ENCODE measurements at regions not wholly inside any gene's neighbourhood (a gene's known extent, or its start where the extent isn't known, plus 50 kb on each side); places are given as distances from the start of the nearest gene placed in this dataset.

DNA sequence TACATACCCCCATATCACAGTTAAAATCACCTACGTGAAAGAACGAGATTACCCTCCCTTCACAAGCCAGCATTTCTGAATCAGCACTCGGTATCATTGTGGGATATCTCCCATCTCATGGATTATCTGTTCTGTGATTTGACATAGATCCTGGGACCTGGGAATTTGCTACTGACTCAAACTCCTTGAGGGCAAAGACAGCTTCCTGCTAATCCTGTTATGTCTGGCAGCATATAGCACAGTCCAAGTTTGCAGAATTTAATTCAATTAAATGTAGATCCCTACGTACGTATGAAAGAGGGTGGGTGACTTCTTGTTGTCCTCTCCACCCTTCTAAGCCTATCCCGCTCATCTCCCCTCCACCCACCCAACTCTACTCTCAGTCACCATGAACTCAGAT, 476.5 kb downstream of the KLF5 start:
- H3K36me3 ChIP-seq (ENCODE audit: control insufficient read depth, insufficient read depth, low read length) = no peaks in the 10 kb centered on the region
- H3K9me3 ChIP-seq (ENCODE audit: control insufficient read depth, insufficient read depth, low read depth, low read length) = no peaks in the 10 kb centered on the region
- CTCF ChIA-PET = no interaction called here
- DNase-seq (ENCODE audit: low read depth, low spot score) (no peak), ATAC-seq (no peak)
- H3K4me3 ChIP-seq (ENCODE audit: low read depth in 2 of 2, low read length in 2 of 2) = no peak overlapping the region
- TF ChIP-seq, protein P1, sequence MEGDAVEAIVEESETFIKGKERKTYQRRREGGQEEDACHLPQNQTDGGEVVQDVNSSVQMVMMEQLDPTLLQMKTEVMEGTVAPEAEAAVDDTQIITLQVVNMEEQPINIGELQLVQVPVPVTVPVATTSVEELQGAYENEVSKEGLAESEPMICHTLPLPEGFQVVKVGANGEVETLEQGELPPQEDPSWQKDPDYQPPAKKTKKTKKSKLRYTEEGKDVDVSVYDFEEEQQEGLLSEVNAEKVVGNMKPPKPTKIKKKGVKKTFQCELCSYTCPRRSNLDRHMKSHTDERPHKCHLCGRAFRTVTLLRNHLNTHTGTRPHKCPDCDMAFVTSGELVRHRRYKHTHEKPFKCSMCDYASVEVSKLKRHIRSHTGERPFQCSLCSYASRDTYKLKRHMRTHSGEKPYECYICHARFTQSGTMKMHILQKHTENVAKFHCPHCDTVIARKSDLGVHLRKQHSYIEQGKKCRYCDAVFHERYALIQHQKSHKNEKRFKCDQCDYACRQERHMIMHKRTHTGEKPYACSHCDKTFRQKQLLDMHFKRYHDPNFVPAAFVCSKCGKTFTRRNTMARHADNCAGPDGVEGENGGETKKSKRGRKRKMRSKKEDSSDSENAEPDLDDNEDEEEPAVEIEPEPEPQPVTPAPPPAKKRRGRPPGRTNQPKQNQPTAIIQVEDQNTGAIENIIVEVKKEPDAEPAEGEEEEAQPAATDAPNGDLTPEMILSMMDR (IDR thresholded peaks at IDR 0.05) = no peak
- TF ChIP-seq POLR2AphosphoS5 (IDR thresholded peaks at IDR 0.05; ENCODE audit: low read depth, low read length) = no peak
- no peak for TF ChIP-seq SIN3A (IDR thresholded peaks at IDR 0.05; ENCODE audit: borderline replicate concordance, insufficient read depth, low read depth, low read length)
- TF ChIP-seq TCF7L2 (IDR thresholded peaks at IDR 0.05; ENCODE audit: low read depth, low read length) = no peak
- TF ChIP-seq, protein P2, sequence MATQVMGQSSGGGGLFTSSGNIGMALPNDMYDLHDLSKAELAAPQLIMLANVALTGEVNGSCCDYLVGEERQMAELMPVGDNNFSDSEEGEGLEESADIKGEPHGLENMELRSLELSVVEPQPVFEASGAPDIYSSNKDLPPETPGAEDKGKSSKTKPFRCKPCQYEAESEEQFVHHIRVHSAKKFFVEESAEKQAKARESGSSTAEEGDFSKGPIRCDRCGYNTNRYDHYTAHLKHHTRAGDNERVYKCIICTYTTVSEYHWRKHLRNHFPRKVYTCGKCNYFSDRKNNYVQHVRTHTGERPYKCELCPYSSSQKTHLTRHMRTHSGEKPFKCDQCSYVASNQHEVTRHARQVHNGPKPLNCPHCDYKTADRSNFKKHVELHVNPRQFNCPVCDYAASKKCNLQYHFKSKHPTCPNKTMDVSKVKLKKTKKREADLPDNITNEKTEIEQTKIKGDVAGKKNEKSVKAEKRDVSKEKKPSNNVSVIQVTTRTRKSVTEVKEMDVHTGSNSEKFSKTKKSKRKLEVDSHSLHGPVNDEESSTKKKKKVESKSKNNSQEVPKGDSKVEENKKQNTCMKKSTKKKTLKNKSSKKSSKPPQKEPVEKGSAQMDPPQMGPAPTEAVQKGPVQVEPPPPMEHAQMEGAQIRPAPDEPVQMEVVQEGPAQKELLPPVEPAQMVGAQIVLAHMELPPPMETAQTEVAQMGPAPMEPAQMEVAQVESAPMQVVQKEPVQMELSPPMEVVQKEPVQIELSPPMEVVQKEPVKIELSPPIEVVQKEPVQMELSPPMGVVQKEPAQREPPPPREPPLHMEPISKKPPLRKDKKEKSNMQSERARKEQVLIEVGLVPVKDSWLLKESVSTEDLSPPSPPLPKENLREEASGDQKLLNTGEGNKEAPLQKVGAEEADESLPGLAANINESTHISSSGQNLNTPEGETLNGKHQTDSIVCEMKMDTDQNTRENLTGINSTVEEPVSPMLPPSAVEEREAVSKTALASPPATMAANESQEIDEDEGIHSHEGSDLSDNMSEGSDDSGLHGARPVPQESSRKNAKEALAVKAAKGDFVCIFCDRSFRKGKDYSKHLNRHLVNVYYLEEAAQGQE (IDR thresholded peaks at IDR 0.05; ENCODE audit: insufficient read depth in 1 of 2, low read depth in 2 of 2, low read length in 1 of 2) = no peak
- BruUV-seq (replicated peaks) = no TSS peak
- in situ Hi-C loops (cut with HindIII; ENCODE audit: low pct_unique_long_range_greater_than_20kb, low sequenced_read_pairs) = no loop called here
- intact Hi-C loops (cut with micrococcal nuclease; ENCODE audit: unreplicated experiment) = no loop called here
- no peaks in the 10 kb centered on the region for H3K27me3 ChIP-seq (ENCODE audit: control insufficient read depth, insufficient read depth, low read length)
- H3K27ac ChIP-seq (ENCODE audit: low read length) = no peak overlapping the region
- no peaks in the 10 kb centered on the region for H3K4me1 ChIP-seq (ENCODE audit: control insufficient read depth, insufficient read depth, low read length)
- POLR2A ChIA-PET = no interaction called here

DNA sequence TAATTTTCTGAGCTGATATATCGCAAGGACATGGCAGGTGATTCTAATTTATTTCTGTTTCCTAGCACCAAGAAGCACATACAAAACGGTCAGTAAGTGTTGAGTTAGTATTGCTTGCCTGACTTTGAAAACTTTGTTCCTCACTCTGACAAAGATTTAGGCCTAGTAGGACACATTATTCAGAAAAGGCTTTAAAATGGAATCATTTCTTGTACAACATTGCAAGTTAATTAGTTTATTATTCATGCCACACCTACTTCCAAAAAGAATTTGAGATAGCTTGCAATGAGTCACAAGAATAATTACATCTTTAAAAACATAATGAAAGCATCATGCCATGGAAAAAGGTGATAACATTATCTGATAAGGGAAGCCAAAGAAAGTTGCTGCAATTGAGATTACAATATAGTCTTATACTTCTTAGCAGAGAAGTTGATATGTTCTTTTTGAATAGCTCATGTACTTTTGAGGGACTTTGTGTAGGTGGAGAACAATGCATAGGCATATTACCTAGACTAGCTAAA, 474.2 kb downstream of the KLF5 start:
- ATAC-seq (no peak), DNase-seq (ENCODE audit: low read depth, low spot score) (no peak)
- in situ Hi-C loops (cut with HindIII; ENCODE audit: low pct_unique_long_range_greater_than_20kb, low sequenced_read_pairs) = no loop called here
- CTCF ChIA-PET = no interaction called here
- no peak overlapping the region for H3K4me3 ChIP-seq (ENCODE audit: low read depth in 2 of 2, low read length in 2 of 2)
- H3K27ac ChIP-seq (ENCODE audit: low read length) = no peak overlapping the region
- no peaks in the 10 kb centered on the region for H3K4me1 ChIP-seq (ENCODE audit: control insufficient read depth, insufficient read depth, low read length)
- no peaks in the 10 kb centered on the region for H3K9me3 ChIP-seq (ENCODE audit: control insufficient read depth, insufficient read depth, low read depth, low read length)
- no TSS peak for BruUV-seq (replicated peaks)
- POLR2A ChIA-PET = no interaction called here
- H3K27me3 ChIP-seq (ENCODE audit: control insufficient read depth, insufficient read depth, low read length) = no peaks in the 10 kb centered on the region
- no peaks in the 10 kb centered on the region for H3K36me3 ChIP-seq (ENCODE audit: control insufficient read depth, insufficient read depth, low read length)
- no peak for TF ChIP-seq SIN3A (IDR thresholded peaks at IDR 0.05; ENCODE audit: borderline replicate concordance, insufficient read depth, low read depth, low read length)
- TF ChIP-seq TCF7L2 (IDR thresholded peaks at IDR 0.05; ENCODE audit: low read depth, low read length) = no peak
- TF ChIP-seq POLR2AphosphoS5 (IDR thresholded peaks at IDR 0.05; ENCODE audit: low read depth, low read length) = no peak
- TF ChIP-seq, protein P2 (IDR thresholded peaks at IDR 0.05; ENCODE audit: insufficient read depth in 1 of 2, low read depth in 2 of 2, low read length in 1 of 2) = no peak
- TF ChIP-seq, protein P1 (IDR thresholded peaks at IDR 0.05) = no peak
- intact Hi-C loops (cut with micrococcal nuclease; ENCODE audit: unreplicated experiment) = no loop called here
